GM19455 (cell line): ENCODE measurements at regions not wholly inside any gene's neighbourhood (a gene's known extent, or its start where the extent isn't known, plus 50 kb on each side); places are given as distances from the start of the nearest gene placed in this dataset.
"Not testable (repeated sequence)": the region's sequence is repeated elsewhere in the genome, so short reads cannot be mapped to it uniquely, and the experiment has no call there.

ENCODE experiments used
- ATAC-seq: cut with Tn5 transposase; IDR thresholded peaks from one replicate; pipeline ENCODE4 v1.9.1; 2021; ENCODE audit not compliant: unreplicated experiment

GRCh38 chr11:38460896-38461295 is 1862.9 kb upstream of the RAG2 start:
- no peak for ATAC-seq

DNA sequence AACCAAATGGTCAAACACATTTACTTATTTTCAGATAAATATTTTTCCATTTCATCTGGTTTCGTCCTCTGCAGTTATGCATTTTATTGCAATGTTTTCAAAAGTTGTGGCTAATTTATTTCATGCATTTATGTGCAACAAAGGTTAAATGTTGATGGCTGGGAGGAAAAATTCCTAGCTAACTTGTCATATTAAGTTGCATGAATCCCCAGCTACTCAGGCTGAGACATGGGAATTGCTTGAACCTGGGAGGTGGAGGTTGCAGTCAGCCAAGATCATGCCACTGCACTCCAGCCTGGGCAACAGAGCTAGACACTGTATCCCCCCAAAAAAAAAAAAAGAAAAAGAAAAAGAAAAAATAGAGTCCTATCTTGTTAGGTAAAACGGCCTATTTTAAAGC is 1862.4 kb upstream of the RAG2 start:
- no peak for ATAC-seq

DNA sequence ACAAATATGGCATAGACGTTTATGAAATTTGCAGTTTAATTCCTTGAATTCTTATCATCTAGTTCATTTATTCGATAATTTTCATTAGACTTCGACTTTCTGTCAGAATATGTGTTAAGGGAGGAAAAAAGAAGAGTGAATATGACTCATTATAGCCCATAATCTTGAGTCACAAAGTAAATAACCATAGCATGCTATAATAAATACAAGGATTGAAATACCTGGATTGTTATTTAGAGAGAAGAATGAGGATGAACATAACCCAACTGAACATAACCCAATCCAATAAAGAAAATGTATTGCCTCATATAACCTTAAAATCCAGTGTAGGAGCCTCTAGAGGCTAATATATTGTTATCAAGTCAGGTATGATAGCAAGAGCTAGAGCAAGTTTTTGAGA is 1858.3 kb upstream of the RAG2 start:
- ATAC-seq = no peak

DNA sequence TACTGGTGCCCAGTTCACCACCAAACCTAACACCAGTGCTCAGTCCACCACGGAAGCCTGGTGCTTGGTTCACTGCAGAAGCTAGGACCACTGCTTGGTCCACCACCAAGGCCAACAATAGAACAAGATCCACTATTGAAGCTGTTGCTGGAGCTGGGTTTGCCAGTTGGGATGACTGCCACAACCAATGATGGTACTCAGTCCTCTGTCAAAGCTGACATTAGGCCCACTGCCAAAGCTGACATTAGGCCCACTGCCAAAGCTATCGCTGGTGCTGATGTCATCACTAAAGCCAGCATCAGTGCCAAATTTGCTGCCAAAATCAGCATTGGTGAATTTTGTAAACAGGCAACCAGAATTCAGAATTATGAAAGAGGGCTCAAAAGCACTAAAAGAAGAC is 1850.2 kb upstream of the RAG2 start:
- ATAC-seq = no peak

DNA sequence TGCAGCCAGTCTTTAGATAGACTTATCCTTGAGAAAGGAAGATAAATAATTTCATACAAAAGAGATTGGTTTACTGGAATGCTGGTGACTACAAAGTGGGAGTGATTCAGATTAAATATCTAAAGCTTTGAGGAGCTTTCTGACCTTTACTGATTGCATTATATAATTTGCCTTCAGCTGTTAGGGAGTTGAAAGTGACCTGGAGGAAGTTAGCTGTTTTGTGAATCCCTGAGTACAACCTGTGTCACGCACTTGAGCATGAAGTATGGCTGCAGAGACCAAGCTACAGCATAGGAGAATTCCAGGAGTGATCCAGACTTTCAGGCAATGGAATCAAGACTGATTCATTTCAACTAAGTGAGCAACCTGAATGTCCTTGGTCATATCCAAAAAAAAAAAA is 1848.3 kb upstream of the RAG2 start:
- ATAC-seq = no peak

DNA sequence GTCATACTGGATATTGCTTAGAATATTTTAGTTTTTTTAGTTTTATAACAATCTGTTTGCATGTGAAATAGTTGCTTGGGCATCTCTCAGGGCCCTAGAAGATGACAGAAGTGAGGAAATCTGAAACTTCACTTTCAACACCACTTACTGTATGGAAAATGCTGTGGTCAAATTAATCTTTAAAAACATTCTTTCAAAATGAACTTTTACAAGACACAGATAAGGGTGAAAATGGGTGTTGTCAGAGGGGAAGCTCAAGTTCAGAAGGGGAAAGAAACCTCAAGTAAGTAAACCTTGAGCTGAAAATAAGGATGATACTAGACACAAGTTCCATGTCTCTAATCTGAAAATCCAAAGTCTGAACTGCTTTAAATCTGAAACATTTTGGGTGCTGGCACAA is 1840.1 kb upstream of the RAG2 start:
- no peak for ATAC-seq

DNA sequence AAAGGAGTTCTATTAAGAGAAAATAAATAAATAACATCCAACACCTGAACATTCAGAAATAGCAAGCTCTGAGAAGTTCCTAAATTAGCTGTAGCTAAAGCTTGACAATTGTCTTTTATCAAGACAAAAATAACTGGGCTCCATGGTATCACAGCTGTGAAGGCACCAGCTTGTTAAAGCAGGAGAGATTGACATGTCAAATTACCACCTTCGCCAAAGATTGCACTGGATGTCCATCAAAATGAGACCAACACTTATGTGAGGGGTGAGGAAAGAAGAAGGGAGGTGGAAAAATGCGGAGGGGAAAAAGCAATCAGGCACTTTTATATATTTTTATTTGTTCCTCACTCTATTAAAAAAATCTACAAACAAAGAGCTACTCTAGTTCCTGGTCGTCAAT is 1827.5 kb upstream of the RAG2 start:
- no peak for ATAC-seq

DNA sequence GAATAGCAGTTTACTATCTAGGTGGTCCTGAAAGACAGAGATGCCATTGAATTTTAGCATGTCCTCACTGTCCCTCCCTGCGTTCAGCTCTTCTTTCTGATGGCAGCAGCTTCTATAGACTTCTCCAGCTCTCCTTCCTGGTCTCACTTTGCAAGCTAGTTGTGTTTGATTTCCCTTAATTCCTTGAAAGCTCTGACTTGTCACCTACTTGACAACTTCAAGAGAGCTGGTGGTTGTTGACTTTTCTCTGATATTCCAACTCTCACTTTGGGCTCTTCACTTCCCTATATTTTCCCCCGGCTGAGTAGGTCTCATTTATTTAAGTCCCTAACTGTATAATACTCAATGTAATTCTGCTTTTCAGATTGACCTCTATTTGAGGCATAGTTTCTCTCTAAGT is 1825.0 kb upstream of the RAG2 start:
- ATAC-seq = no peak

DNA sequence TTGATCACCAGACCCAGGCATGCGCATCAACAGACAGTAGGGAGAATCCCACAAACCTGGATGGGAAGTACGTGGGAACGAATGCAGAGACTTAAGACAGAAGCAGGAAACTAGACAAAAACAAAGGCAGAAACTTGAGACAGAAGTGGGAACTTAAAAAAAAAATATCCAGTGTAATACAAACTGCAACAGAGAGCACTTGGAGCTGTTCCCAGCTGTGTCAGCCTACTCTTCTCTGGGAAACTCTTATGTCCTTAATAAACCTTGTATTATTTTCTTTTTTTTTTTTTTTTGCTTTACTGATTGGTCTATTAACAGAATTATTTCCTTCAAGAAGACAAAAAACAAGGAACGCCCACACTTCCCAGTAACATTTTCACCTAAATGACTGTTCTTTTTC is 1818.1 kb upstream of the RAG2 start:
- ATAC-seq = no peak

GRCh38 chr11:38411149-38411548 is 1813.1 kb upstream of the RAG2 start:
- ATAC-seq = no peak

DNA sequence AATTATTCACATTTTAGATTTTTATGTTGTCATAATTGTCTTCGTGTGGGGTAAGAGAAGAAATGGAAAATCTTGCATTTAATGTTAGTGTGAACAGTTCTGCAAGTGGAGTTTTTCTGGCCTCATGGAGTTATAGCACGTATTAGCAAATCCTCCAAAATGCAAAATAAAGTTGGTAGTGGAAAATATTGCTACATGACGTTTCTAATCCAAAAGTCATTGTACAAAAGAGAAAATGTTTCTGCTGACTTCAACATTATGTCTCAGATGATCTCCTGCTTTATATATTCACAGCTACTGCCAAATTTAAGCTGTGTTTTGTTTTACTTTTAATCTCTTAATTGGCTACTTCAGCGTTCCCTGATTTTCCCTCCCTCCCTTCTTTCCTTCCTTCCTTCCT is 1804.0 kb upstream of the RAG2 start:
- no peak for ATAC-seq

DNA sequence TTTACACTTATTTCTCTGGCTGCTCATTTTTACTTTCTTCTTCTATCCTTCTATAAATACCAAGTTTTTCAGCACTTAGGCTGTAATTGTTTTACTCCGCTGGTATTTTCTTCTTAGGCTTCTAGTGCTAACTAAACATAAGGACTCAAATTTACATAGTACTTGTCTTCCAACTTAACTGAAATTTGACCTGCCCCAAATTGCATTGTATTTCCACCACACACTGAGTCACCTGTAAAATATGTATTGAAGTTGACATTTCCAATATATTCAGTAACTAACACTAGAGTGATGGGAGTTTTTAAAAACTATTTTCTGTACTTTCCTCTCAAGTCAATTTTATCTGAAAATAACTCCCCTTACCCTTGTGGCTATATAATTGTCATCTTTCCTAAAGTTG is 1794.1 kb upstream of the RAG2 start:
- ATAC-seq = no peak

DNA sequence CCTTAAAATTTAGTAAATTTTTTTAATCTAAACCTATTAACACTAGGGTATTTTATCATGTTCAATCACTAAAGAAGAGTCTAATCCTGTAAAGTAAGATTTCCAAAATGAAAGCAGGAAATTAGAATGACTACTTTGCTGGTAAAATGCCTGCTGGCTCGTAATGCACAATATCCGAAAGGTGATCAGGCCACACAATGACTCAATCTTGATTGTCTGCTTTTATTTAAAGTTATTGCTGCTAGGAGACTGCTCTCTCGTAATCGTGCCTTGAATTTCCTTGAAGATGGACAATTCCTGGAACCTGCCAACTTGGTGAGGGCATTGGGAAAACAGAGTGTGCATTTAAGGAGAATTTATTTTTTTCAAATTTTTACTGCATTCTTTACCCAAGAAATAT is 1786.5 kb upstream of the RAG2 start:
- no peak for ATAC-seq

DNA sequence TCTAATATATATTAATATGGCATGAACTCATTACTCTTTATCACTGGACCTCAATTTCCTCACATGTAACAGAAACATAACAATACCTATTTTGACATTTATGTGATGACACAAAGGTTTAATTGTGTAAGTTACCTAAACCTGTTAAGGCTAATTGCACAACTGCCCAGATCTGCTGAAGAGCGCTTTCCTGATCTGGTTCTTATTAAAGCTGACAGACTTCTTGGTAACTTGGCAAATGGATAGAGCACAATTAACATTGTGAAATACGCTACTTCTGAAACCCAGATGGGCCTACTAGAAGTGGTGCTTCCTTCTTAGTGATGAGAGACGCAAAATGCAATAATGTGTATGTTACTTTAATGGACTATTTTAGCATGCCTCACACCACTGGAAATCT is 1767.2 kb upstream of the RAG2 start:
- no peak for ATAC-seq

- ATAC-seq = no peak
Observed at GRCh38 chr11:38356255-38356654, 1758.2 kb upstream of the RAG2 start.

DNA sequence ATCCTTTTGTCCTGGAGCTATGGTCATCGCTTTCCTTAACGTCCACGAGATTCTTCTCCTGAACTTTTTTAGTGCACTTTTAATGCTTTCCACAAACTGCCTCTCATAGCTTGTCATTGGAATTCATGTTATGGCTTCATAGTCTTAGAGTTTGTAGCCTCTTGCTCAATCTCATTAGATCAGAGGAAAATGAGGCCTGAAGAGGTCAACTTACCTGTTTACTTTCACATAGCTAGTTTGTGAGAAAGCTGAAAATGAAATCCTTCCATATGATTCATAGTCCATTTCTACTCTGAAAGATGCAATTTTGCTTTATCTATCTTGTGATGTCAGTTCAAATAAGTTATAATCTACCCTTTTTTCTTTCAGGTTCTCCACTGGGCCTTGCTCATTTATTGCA is 1747.2 kb upstream of the RAG2 start:
- ATAC-seq = no peak

- not testable (repeated sequence) for ATAC-seq
Observed at GRCh38 chr11:38341612-38342011, 1743.6 kb upstream of the RAG2 start.

DNA sequence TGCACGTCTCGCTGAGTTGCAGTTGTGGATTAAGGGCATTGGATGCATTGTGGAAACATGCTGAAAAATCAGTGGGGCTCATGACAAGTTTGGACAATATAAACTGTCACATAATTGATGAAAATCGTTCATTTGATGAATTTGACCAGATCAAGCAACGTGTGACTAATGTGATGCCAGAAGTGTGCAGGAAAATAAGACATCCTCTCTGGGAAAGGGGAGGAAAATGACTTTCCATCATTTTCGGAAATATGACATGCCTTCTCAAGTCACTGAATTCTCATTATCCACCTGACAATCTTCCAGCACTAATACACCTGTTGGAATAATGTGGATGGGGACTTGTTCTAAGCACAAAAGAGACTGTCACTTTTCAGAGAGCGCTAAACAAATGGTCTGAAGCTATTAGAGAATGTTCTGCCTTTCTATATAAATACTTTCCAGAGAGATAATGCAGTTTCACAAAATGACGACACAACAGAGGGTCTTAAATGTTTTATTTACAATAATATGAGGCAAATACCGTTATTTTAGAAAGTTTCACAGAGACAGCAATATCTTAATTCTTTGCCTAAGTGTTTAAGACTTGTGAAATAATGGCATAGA is 1741.9 kb upstream of the RAG2 start:
- ATAC-seq = no peak

- ATAC-seq = not testable (repeated sequence)
Observed at GRCh38 chr11:38338022-38338421, 1740.0 kb upstream of the RAG2 start.

DNA sequence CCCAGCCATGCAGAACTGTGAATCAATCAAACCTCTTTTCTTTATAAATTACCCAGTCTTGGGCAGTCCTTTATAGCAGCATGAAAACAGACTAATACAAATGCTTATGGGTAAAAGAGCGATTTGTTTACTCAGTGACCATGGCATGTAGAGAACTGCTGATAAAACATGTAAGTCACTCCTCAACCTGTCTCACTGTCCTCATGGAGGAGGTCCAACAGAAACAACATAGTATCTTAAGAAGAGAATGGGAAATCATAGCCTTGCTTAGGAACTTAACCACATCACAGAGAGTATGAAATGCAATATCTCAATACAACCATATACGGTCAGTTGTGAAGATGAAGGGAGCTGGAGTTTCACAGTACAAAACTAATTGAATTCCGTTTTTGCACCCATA is 1734.0 kb upstream of the RAG2 start:
- ATAC-seq = no peak

DNA sequence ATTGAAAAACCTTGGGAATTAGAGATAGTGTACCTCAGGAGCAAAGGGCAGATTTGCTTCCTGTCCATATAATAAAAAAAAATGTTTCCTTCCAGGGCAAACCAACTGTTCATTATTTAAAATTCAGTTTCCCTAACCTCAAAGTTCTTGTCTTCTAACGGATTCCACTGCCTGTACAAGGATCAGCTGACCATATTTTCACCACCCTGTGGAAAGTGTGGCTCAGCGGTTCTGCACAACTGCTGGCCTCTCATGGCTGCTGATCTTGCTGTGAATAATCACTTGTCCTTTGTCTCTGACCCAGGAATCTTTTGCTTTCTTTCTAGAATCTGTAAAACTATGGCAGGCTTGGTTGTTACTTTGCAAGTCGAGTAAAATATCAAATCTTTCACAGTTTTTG is 1732.5 kb upstream of the RAG2 start:
- no peak for ATAC-seq

- ATAC-seq = no peak
Observed at GRCh38 chr11:38323961-38324761, 1726.1 kb upstream of the RAG2 start.

DNA sequence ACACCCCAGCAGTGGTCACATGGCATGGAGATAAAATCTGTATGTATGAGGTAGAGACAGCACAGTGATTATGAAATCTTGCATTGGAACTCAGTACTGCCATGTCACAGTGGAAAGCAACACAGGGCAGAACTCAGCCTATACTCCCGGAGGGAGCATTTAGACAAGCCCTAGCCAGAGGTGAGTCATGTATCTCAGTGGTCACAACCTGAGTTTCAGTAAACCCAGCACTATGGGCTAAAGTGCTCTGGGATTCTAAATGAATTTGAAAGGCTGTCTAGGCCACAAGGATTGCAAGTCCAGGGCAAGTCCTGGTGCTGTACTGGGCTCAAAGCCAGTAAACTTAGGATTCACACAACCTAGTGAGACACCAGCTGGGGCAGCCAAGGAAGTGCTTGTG is 1717.1 kb upstream of the RAG2 start:
- ATAC-seq = no peak
